Liver (tissue), 8 donors: ENCODE measurements at regions not wholly inside any gene's neighbourhood (a gene's known extent, or its start where the extent isn't known, plus 50 kb on each side); places are given as distances from the start of the nearest gene placed in this dataset.

ENCODE experiments used
- DNase-seq: peaks from one replicate; pipeline ENCODE4 v3.0.0-alpha.2; 2017; ENCODE audit warnings: low spot score
- H3K27ac ChIP-seq, 2 donors: one replicate each; pipeline ENCODE4 v1.7.0; 2013; ENCODE audit warnings: inconsistent platforms in 2 of 2, low read length in 2 of 2, control low read depth in 1 of 2, low read depth in 1 of 2, mild to moderate bottlenecking in 1 of 2
- H3K27me3 ChIP-seq, 4 donors: one replicate each; pipeline versions ENCODE4 v1.6.1 to v1.7.0; 2013; ENCODE audit warnings: low read length in 3 of 4, inconsistent platforms in 1 of 4, mild to moderate bottlenecking in 1 of 4, moderate library complexity in 1 of 4; ENCODE audit not compliant: control insufficient read depth in 4 of 4, insufficient read depth in 4 of 4
- H3K36me3 ChIP-seq, 4 donors: one replicate each; pipeline versions ENCODE4 v1.6.1 to v1.7.0; 2013; ENCODE audit warnings: low read length in 3 of 4, mild to moderate bottlenecking in 3 of 4, low read depth in 1 of 4, moderate library complexity in 1 of 4; ENCODE audit not compliant: control insufficient read depth in 4 of 4, insufficient read depth in 3 of 4
- H3K4me1 ChIP-seq, 4 donors: one replicate each; pipeline versions ENCODE4 v1.6.1 to v1.7.0; 2013; ENCODE audit warnings: low read length in 3 of 4, mild to moderate bottlenecking in 3 of 4, moderate library complexity in 1 of 4; ENCODE audit not compliant: control insufficient read depth in 4 of 4, insufficient read depth in 4 of 4
- H3K4me3 ChIP-seq, 3 donors: one replicate each; pipeline versions ENCODE4 v1.6.1 to v1.7.0; 2013; ENCODE audit warnings: low read length in 3 of 3, control low read depth in 1 of 3, low read depth in 1 of 3, mild to moderate bottlenecking in 1 of 3
- H3K9ac ChIP-seq, 2 donors: one replicate each; pipeline ENCODE4 v1.7.0; 2013; ENCODE audit warnings: low read length in 2 of 2, mild to moderate bottlenecking in 2 of 2, moderate library complexity in 2 of 2, control low read depth in 1 of 2, low read depth in 1 of 2
- H3K9me3 ChIP-seq, 4 donors: one replicate each; pipeline versions ENCODE4 v1.6.1 to v1.7.0; 2013; ENCODE audit warnings: low read length in 3 of 4; ENCODE audit not compliant: control insufficient read depth in 4 of 4
- CTCF ChIP-seq: fragments of 150-350 bp; IDR thresholded peaks from 2 replicates; pipeline ENCODE4 v1.5.1; 2017; ENCODE audit warnings: improper control_type of control experiment, low read depth, low read length; ENCODE audit not compliant: missing input control
- EGR1 ChIP-seq, 2 donors: IDR thresholded peaks; 2 replicates each; pipeline ENCODE4 v1.6.1; 2016 to 2018; ENCODE audit warnings: antibody characterized with exemption in 2 of 2, low read depth in 2 of 2
- HNF4A ChIP-seq, 2 donors: conservative IDR thresholded peaks; 2 replicates each; pipeline ENCODE4 v1.6.1; 2016; ENCODE audit warnings: antibody characterized with exemption in 2 of 2, mild to moderate bottlenecking in 2 of 2
- HNF4G ChIP-seq: IDR thresholded peaks from 2 replicates; pipeline ENCODE4 v1.6.1; 2016; ENCODE audit warnings: antibody characterized with exemption
- NR2F2 ChIP-seq: IDR thresholded peaks from 2 replicates; pipeline ENCODE4 v1.6.1; 2016; ENCODE audit warnings: antibody characterized with exemption
- RAD21 ChIP-seq, 2 donors: IDR thresholded peaks; 2 replicates each; pipeline ENCODE4 v1.6.1; 2016; ENCODE audit warnings: antibody characterized with exemption in 2 of 2, mild to moderate bottlenecking in 2 of 2
- RXRA ChIP-seq, 2 donors: IDR thresholded peaks; 2 replicates each; pipeline ENCODE4 v1.6.1; 2017 to 2018; ENCODE audit warnings: antibody characterized with exemption in 2 of 2, mild to moderate bottlenecking in 1 of 2
- SP1 ChIP-seq: IDR thresholded peaks from 2 replicates; pipeline ENCODE4 v1.6.1; 2018; ENCODE audit warnings: antibody characterized with exemption, mild to moderate bottlenecking
- YY1 ChIP-seq: IDR thresholded peaks from 2 replicates; pipeline ENCODE4 v1.6.1; 2016; ENCODE audit warnings: antibody characterized with exemption, mild to moderate bottlenecking
- ZBTB33 ChIP-seq: IDR thresholded peaks from 2 replicates; pipeline ENCODE4 v1.6.1; 2016; ENCODE audit warnings: antibody characterized with exemption
- WGBS: extraction: QIAGEN DNeasy Blood & Tissue Kit; methylation state at CpG from one replicate; pipeline ENCODE4 v1.1.7; 2013; 5-methylcytosine and 5-hydroxymethylcytosine counted together
- TF ChIP-seq, protein P1 (sequence below): IDR thresholded peaks from 2 replicates; pipeline ENCODE4 v1.6.1; 2016; ENCODE audit warnings: antibody characterized with exemption
- TF ChIP-seq, protein P2 (sequence below): IDR thresholded peaks from 2 replicates; pipeline ENCODE4 v1.6.1; 2016; ENCODE audit warnings: antibody characterized with exemption
- donor health status: healthy.
- donor health status: healthy.
- donor health status: healthy.
- donor health status: healthy.
- donor health status: healthy.

DNA sequence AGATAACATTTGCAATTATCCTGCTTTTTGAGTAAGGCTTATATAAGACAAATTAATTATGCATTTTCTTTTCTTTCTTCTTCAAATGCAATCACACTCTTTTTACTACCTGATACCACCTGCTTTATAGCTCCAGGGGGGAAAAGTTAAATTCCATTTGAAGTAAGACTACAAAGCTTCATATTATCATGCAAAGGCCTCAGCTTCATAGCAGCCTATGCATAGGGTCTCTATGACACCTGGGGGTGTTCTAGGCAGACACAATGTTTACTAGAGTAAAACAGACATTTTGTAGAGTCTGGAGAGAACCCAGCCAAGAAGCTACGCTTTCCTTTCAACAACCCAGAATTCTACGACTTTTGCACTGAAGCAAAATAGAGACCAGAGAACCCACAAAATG, 148.0 kb downstream of the MCHR2 start:
- WGBS, result 78% methylated on average over 2 of the region's 2 CpGs
- Histone ChIP-seq H3K27me3 (peaks cover 0 to 3% (median 0%) of the 10 kb centered on the region in 4 donors), H3K36me3 (no peaks in the 10 kb centered on the region), H3K27ac (no peak overlapping the region), H3K4me1 (no peaks in the 10 kb centered on the region), H3K9ac (no peak overlapping the region), H3K4me3 (no peak overlapping the region), H3K9me3 (no peaks in the 10 kb centered on the region)
- no peak for DNase-seq
- TF ChIP-seq RXRA (IDR thresholded peaks at IDR 0.05), result no peak
- no peak for TF ChIP-seq ZBTB33
- no peak for TF ChIP-seq HNF4G
- TF ChIP-seq, protein P1, sequence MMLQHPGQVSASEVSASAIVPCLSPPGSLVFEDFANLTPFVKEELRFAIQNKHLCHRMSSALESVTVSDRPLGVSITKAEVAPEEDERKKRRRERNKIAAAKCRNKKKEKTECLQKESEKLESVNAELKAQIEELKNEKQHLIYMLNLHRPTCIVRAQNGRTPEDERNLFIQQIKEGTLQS, result no peak
- TF ChIP-seq CTCF, result no peak
- no peak for TF ChIP-seq EGR1 (IDR thresholded peaks at IDR 0.05; ENCODE audit: low read depth in 2 of 2)
- TF ChIP-seq HNF4A (conservative IDR thresholded peaks at IDR 0.05), result no peak
- no peak for TF ChIP-seq YY1

- Histone ChIP-seq H3K36me3 (no peaks in the 10 kb centered on the region), H3K4me3 (no peak overlapping the region), H3K27me3 (peaks cover 0 to 3% (median 0%) of the 10 kb centered on the region in 4 donors), H3K27ac (no peak overlapping the region), H3K9ac (no peak overlapping the region), H3K4me1 (no peaks in the 10 kb centered on the region), H3K9me3 (no peaks in the 10 kb centered on the region)
- no peak for DNase-seq
- TF ChIP-seq NR2F2 (no peak), SP1 (no peak), HNF4A (conservative IDR thresholded peaks at IDR 0.05) (no peak)
- TF ChIP-seq, protein P2, sequence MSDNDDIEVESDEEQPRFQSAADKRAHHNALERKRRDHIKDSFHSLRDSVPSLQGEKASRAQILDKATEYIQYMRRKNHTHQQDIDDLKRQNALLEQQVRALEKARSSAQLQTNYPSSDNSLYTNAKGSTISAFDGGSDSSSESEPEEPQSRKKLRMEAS, result no peak
- TF ChIP-seq, protein P1, result no peak
- WGBS, result 49% methylated on average over 2 of the region's 2 CpGs
These were observed 143.2 kb downstream of the MCHR2 start for GRCh38 chr6:99850841-99851240.

- H3K9ac ChIP-seq, result no peak overlapping the region
- TF ChIP-seq YY1 (no peak), RAD21 (IDR thresholded peaks at IDR 0.05) (no peak), CTCF (no peak), RXRA (IDR thresholded peaks at IDR 0.05) (no peak)
- H3K27ac ChIP-seq, result no peak overlapping the region
- WGBS, result 80% methylated on average over 3 of the region's 3 CpGs
- no peaks in the 10 kb centered on the region for H3K4me1 ChIP-seq
- no peaks in the 10 kb centered on the region for H3K27me3 ChIP-seq
- H3K36me3 ChIP-seq, result no peaks in the 10 kb centered on the region
- DNase-seq, result no peak
- no peak overlapping the region for H3K4me3 ChIP-seq
- no peaks in the 10 kb centered on the region for H3K9me3 ChIP-seq
These were observed 142.0 kb downstream of the MCHR2 start for GRCh38 chr6:99852031-99852430.
